ENCODE measurements at regions not wholly inside any gene's neighbourhood (a gene's known extent, or its start where the extent isn't known, plus 50 kb on each side); places are given as distances from the start of the nearest gene placed in this dataset.
"Not testable (repeated sequence)": the region's sequence is repeated elsewhere in the genome, so short reads cannot be mapped to it uniquely, and the experiment has no call there.

DNA sequence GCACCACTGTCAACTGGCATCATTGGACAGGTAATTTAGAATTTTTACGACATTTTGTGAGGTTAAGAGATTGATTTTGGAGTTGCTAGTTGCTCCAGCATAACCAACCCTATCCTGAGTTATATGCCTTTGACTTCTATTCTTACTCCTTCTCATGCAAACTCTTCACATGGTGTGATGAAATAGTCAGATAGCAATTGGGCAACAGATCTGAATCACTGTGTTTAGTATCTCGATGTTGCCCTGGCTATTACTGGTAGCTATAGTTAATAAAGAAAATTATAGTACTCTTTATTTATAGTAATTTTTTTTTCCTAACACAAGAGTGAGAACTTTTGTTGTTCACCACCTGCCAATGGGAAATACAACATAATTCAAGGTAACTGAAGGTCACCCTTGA lies 494.8 kb upstream of the TOM1L1 start:
- Mint-ChIP-seq H3K9me3 (ENCODE audit: insufficient read depth) (peaks cover 19% of the 10 kb centered on the region), H3K4me1 (ENCODE audit: low read depth) (no peaks in the 10 kb centered on the region), H3K27me3 (ENCODE audit: low read depth) (no peaks in the 10 kb centered on the region), H3K27ac (no peak overlapping the region), H3K4me3 (no peak overlapping the region), H3K36me3 (ENCODE audit: low read depth) (no peaks in the 10 kb centered on the region)
- ChIA-PET CTCF (no interaction called here), POLR2A (no interaction called here)
- no peak for ATAC-seq
- DNase-seq = no peak

- H3K36me3 Mint-ChIP-seq (ENCODE audit: low read depth) = no peaks in the 10 kb centered on the region
- H3K27me3 Mint-ChIP-seq (ENCODE audit: low read depth) = no peaks in the 10 kb centered on the region
- ATAC-seq (no peak), DNase-seq (no peak)
- CTCF ChIA-PET = no interaction called here
- H3K9me3 Mint-ChIP-seq (ENCODE audit: insufficient read depth) = peaks cover 16% of the 10 kb centered on the region
- no peak overlapping the region for H3K27ac Mint-ChIP-seq
- no peaks in the 10 kb centered on the region for H3K4me1 Mint-ChIP-seq (ENCODE audit: low read depth)
- POLR2A ChIA-PET = no interaction called here
- H3K4me3 Mint-ChIP-seq = no peak overlapping the region
Measured at GRCh38 chr17:54408731-54409130, 491.9 kb upstream of the TOM1L1 start.

- CTCF ChIA-PET = no interaction called here
- H3K4me1 Mint-ChIP-seq (ENCODE audit: low read depth) = no peaks in the 10 kb centered on the region
Measured at GRCh38 chr17:54418467-54418866, 482.2 kb upstream of the TOM1L1 start.

GRCh38 chr17:54425671-54426070 lies 475.0 kb upstream of the TOM1L1 start:
- POLR2A ChIA-PET = no interaction called here
- CTCF ChIA-PET = no interaction called here
- no peak for ATAC-seq

More at GRCh38 chr17:54418467-54418866, 482.2 kb upstream of the TOM1L1 start:
- Mint-ChIP-seq H3K36me3 (ENCODE audit: low read depth) (no peaks in the 10 kb centered on the region), H3K27ac (no peak overlapping the region), H3K4me3 (no peak overlapping the region), H3K27me3 (ENCODE audit: low read depth) (no peaks in the 10 kb centered on the region), H3K9me3 (ENCODE audit: insufficient read depth) (peaks cover 13% of the 10 kb centered on the region)
- DNase-seq = no peak
- no peak for ATAC-seq
- POLR2A ChIA-PET = no interaction called here

DNA sequence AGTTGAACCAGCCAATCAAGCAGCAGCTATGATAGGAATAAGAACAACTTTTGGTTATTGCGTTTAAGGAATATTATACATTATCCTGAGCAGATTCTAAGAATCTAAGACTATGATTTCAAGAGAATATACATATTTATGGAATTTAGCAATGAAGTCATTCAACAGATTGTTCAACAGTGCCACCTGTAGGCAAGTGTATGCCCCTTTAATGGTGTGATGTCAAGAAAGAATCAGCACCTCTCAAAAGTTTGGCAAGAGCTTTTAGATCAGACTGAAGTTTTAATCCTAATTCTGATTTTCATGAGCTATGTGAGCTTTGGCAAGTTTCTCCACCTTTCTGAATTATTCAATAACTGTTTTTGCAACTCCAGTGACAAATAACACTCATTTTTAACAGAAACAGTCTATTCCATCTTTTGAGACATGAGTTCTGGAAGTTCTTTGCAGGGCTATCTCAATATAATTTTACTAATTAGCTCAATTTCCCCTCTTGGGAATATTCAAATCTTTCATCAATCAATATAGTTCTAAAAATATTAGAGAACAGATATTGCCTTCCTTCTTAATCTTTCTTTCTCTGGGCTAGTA lies 474.3 kb upstream of the TOM1L1 start:
- H3K36me3 Mint-ChIP-seq (ENCODE audit: low read depth) = no peaks in the 10 kb centered on the region
- H3K4me3 Mint-ChIP-seq = no peak overlapping the region
- no peak for DNase-seq
- H3K27me3 Mint-ChIP-seq (ENCODE audit: low read depth) = no peaks in the 10 kb centered on the region
- no peak overlapping the region for H3K27ac Mint-ChIP-seq
- ChIA-PET CTCF (interaction anchor here (0.7 kb wide), 1 partner anchor 9 kb away, joined by 3 read pairs; no protein-coding TSS in a partner anchor), POLR2A (no interaction called here)
- H3K9me3 Mint-ChIP-seq (ENCODE audit: insufficient read depth) = no peaks in the 10 kb centered on the region
- no peaks in the 10 kb centered on the region for H3K4me1 Mint-ChIP-seq (ENCODE audit: low read depth)
- ATAC-seq = no peak

More at GRCh38 chr17:54425671-54426070, 475.0 kb upstream of the TOM1L1 start:
- Mint-ChIP-seq H3K36me3 (ENCODE audit: low read depth) (no peaks in the 10 kb centered on the region), H3K27me3 (ENCODE audit: low read depth) (no peaks in the 10 kb centered on the region), H3K27ac (no peak overlapping the region), H3K9me3 (ENCODE audit: insufficient read depth) (no peaks in the 10 kb centered on the region), H3K4me1 (ENCODE audit: low read depth) (no peaks in the 10 kb centered on the region), H3K4me3 (no peak overlapping the region)
- no peak for DNase-seq

- H3K9me3 Mint-ChIP-seq (ENCODE audit: insufficient read depth) = peaks cover 12% of the 10 kb centered on the region
- no peak overlapping the region for H3K4me3 Mint-ChIP-seq
- no peaks in the 10 kb centered on the region for H3K4me1 Mint-ChIP-seq (ENCODE audit: low read depth)
- CTCF ChIA-PET = no interaction called here
- ATAC-seq = no peak
- no peaks in the 10 kb centered on the region for H3K36me3 Mint-ChIP-seq (ENCODE audit: low read depth)
- no peak for DNase-seq
- POLR2A ChIA-PET = no interaction called here
- H3K27ac Mint-ChIP-seq = no peak overlapping the region
- H3K27me3 Mint-ChIP-seq (ENCODE audit: low read depth) = no peaks in the 10 kb centered on the region
Measured at GRCh38 chr17:54435966-54436365, 464.7 kb upstream of the TOM1L1 start.

DNA sequence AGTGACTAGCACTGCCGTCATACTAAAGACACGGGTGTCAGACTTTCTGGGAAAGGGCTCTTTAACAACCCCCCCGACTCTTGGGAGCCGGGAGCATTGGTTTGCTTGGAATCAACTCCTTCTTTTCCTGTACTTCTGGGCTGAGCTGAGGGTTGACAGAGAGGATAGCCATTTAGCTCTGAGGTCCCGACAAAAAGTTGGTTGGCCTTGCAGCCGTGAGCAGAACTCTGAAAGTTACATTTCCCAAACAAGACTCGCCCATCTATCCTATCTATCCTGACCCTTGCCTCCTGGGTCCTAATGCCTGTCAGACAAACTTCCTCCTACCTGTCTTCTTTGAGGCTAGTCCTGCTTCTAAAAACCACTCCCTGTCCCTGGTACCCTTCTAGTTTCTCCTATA lies 460.8 kb upstream of the TOM1L1 start:
- Mint-ChIP-seq H3K4me1 (ENCODE audit: low read depth) (no peaks in the 10 kb centered on the region), H3K27ac (no peak overlapping the region), H3K9me3 (ENCODE audit: insufficient read depth) (peaks cover 20% of the 10 kb centered on the region), H3K4me3 (no peak overlapping the region), H3K27me3 (ENCODE audit: low read depth) (no peaks in the 10 kb centered on the region), H3K36me3 (ENCODE audit: low read depth) (no peaks in the 10 kb centered on the region)
- ATAC-seq (no peak), DNase-seq (no peak)
- CTCF ChIA-PET = no interaction called here
- POLR2A ChIA-PET = no interaction called here

GRCh38 chr17:54451051-54451450 lies 449.6 kb upstream of the TOM1L1 start:
- H3K27ac Mint-ChIP-seq = no peak overlapping the region
- no peaks in the 10 kb centered on the region for H3K36me3 Mint-ChIP-seq (ENCODE audit: low read depth)
- no peaks in the 10 kb centered on the region for H3K4me1 Mint-ChIP-seq (ENCODE audit: low read depth)
- H3K27me3 Mint-ChIP-seq (ENCODE audit: low read depth) = no peaks in the 10 kb centered on the region
- ChIA-PET CTCF (no interaction called here), POLR2A (no interaction called here)
- DNase-seq (no peak), ATAC-seq (no peak)
- peaks cover 23% of the 10 kb centered on the region for H3K9me3 Mint-ChIP-seq (ENCODE audit: insufficient read depth)
- H3K4me3 Mint-ChIP-seq = no peak overlapping the region

GRCh38 chr17:54452666-54453348 lies 447.8 kb upstream of the TOM1L1 start:
- no peaks in the 10 kb centered on the region for H3K4me1 Mint-ChIP-seq (ENCODE audit: low read depth)
- ATAC-seq (no peak), DNase-seq (no peak)
- peaks cover 30% of the 10 kb centered on the region for H3K9me3 Mint-ChIP-seq (ENCODE audit: insufficient read depth)
- POLR2A ChIA-PET = no interaction called here
- no peaks in the 10 kb centered on the region for H3K27me3 Mint-ChIP-seq (ENCODE audit: low read depth)
- no peak overlapping the region for H3K4me3 Mint-ChIP-seq
- H3K36me3 Mint-ChIP-seq (ENCODE audit: low read depth) = no peaks in the 10 kb centered on the region
- no peak overlapping the region for H3K27ac Mint-ChIP-seq
- CTCF ChIA-PET = no interaction called here

GRCh38 chr17:54455251-54455868 lies 445.3 kb upstream of the TOM1L1 start:
- Mint-ChIP-seq H3K9me3 (ENCODE audit: insufficient read depth) (peaks cover 37% of the 10 kb centered on the region), H3K4me1 (ENCODE audit: low read depth) (no peaks in the 10 kb centered on the region), H3K36me3 (ENCODE audit: low read depth) (no peaks in the 10 kb centered on the region), H3K27me3 (ENCODE audit: low read depth) (no peaks in the 10 kb centered on the region), H3K4me3 (no peak overlapping the region), H3K27ac (no peak overlapping the region)
- ATAC-seq (no peak), DNase-seq (no peak)
- ChIA-PET CTCF (no interaction called here), POLR2A (no interaction called here)

DNA sequence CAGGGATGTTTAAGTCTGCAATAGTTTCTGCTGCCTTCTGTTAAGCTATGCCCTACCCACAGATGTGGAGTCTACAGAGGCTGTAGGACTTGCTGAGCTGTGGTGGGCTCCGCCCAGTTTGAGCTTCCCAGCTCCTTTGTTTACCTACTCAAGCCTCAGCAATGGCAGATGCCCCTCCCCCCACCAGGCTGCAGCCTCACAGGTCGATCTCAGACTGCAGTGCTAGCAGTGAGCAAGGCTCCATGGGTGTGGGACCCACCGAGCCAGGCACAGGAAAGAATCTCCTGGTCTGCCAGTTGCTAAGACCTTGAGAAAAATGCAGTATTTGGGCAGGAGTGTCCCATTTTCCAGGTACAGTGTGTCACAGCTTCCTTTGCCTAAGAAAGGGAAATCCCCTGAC lies 435.2 kb upstream of the TOM1L1 start:
- CTCF ChIA-PET; ATAC-seq; H3K9me3 Mint-ChIP-seq (ENCODE audit: insufficient read depth); H3K4me3 Mint-ChIP-seq; DNase-seq; H3K27me3 Mint-ChIP-seq (ENCODE audit: low read depth); POLR2A ChIA-PET; H3K27ac Mint-ChIP-seq; H3K36me3 Mint-ChIP-seq (ENCODE audit: low read depth); H3K4me1 Mint-ChIP-seq (ENCODE audit: low read depth): not testable (repeated sequence)

DNA sequence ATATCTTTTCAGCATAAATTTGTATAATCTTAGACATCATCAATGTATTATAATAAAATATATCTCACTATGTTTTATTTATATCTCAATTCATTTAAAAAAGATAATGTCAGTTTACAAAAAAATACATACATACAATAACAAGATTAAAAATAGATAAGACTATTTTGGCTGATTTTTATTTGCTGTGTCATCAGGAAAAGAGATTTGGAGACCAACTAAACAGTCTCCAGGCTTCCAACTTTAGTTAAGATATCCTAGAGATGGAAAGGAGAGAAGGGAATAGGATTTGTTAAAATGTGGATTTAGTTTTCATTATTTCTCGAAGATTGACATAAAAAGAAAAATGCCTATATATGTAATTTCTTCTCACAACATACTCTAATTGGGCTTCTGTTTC lies 433.8 kb upstream of the TOM1L1 start:
- ATAC-seq (no peak), DNase-seq (no peak)
- CTCF ChIA-PET = no interaction called here
- no peaks in the 10 kb centered on the region for H3K36me3 Mint-ChIP-seq (ENCODE audit: low read depth)
- H3K27ac Mint-ChIP-seq = no peak overlapping the region
- H3K4me1 Mint-ChIP-seq (ENCODE audit: low read depth) = no peaks in the 10 kb centered on the region
- H3K9me3 Mint-ChIP-seq (ENCODE audit: insufficient read depth) = no peaks in the 10 kb centered on the region
- no peak overlapping the region for H3K4me3 Mint-ChIP-seq
- POLR2A ChIA-PET = no interaction called here
- H3K27me3 Mint-ChIP-seq (ENCODE audit: low read depth) = no peaks in the 10 kb centered on the region

GRCh38 chr17:54482843-54483242 lies 417.8 kb upstream of the TOM1L1 start:
- no peak overlapping the region for H3K27ac Mint-ChIP-seq
- no peaks in the 10 kb centered on the region for H3K36me3 Mint-ChIP-seq (ENCODE audit: low read depth)
- H3K9me3 Mint-ChIP-seq (ENCODE audit: insufficient read depth) = peaks cover 2% of the 10 kb centered on the region
- H3K4me1 Mint-ChIP-seq (ENCODE audit: low read depth) = no peaks in the 10 kb centered on the region
- H3K4me3 Mint-ChIP-seq = no peak overlapping the region
- ChIA-PET POLR2A (no interaction called here), CTCF (no interaction called here)
- DNase-seq (no peak), ATAC-seq (no peak)
- no peaks in the 10 kb centered on the region for H3K27me3 Mint-ChIP-seq (ENCODE audit: low read depth)
